ELF-1 (cell line): ENCODE measurements at regions not wholly inside any gene's neighbourhood (a gene's known extent, or its start where the extent isn't known, plus 50 kb on each side); places are given as distances from the start of the nearest gene placed in this dataset.
A peak's percentile ranks its signal among the peaks of the same experiment; 100 is the strongest.
"Not testable (repeated sequence)": the region's sequence is repeated elsewhere in the genome, so short reads cannot be mapped to it uniquely, and the experiment has no call there.

Experiments
- DNase-seq: peaks from one replicate; pipeline ENCODE4 v3.0.0-alpha.2; 2016; ENCODE audit warnings: low read depth, low spot score

GRCh38 chr1:121109025-121109424 lies 75.1 kb downstream of the FAM72B start:
- DNase-seq: not testable (repeated sequence)

- peak; percentile 22 for DNase-seq
Observed at GRCh38 chr1:121116522-121117297, 67.4 kb downstream of the FAM72B start.

DNA sequence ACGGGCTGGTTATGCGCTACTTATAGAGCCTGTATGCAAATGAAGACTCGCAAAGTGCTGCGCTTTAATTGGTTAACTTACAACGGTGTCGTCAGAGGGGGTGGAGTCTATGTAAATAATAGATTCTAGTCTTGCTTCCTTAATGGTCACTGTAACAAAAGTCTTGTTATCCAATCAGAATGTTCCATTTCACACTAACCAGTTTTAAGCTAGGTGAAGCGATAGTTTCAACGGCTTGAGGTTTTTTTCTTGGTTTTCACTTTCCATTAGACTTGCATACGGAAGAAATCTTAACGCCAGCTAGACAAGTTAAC lies 66.9 kb downstream of the FAM72B start:
- DNase-seq: not testable (repeated sequence)

GRCh38 chr1:121117622-121118479 lies 66.3 kb downstream of the FAM72B start:
- DNase-seq: peak; percentile 45
